Neural progenitor cell (in vitro differentiated cells): ENCODE measurements at regions not wholly inside any gene's neighbourhood (a gene's known extent, or its start where the extent isn't known, plus 50 kb on each side); places are given as distances from the start of the nearest gene placed in this dataset.

Source experiments
- DNase-seq: peaks from one replicate; pipeline ENCODE4 v3.0.0-alpha.2; 2016; ENCODE audit warnings: low spot score
- H2AFZ ChIP-seq: fragments of 200-600 bp; sonication (generic); replicated peaks from 2 replicates; pipeline ENCODE4 v1.6.1; 2016; ENCODE audit warnings: antibody characterized with exemption
- H3F3A ChIP-seq: fragments of 200-600 bp; sonication (generic); 2 replicates; pipeline ENCODE4 v1.6.1; 2016; ENCODE audit warnings: antibody characterized with exemption, low read depth
- H3K27ac ChIP-seq: fragments of 200-600 bp; sonication (generic); 2 replicates; pipeline ENCODE4 v1.5.1; 2016; ENCODE audit warnings: mild to moderate bottlenecking
- H3K27me3 ChIP-seq: fragments of 200-600 bp; sonication (generic); 2 replicates; pipeline ENCODE4 v1.6.1; 2016; ENCODE audit warnings: mild to moderate bottlenecking, moderate library complexity
- H3K36me3 ChIP-seq: fragments of 200-600 bp; sonication (generic); 2 replicates; pipeline ENCODE4 v1.5.1; 2016
- H3K4me1 ChIP-seq: fragments of 200-600 bp; sonication (generic); 2 replicates; pipeline ENCODE4 v1.6.1; 2016; ENCODE audit warnings: mixed run types
- H3K4me2 ChIP-seq: fragments of 200-600 bp; sonication (generic); 2 replicates; pipeline ENCODE4 v1.6.1; 2016
- H3K4me3 ChIP-seq: fragments of 200-600 bp; sonication (generic); 2 replicates; pipeline ENCODE4 v1.5.1; 2016
- H3K79me2 ChIP-seq: fragments of 200-600 bp; sonication (generic); 2 replicates; pipeline ENCODE4 v1.6.1; 2016; ENCODE audit warnings: low read depth
- H3K9ac ChIP-seq: fragments of 200-600 bp; sonication (generic); 2 replicates; pipeline ENCODE4 v1.6.1; 2016
- H3K9me3 ChIP-seq: fragments of 200-600 bp; sonication (generic); 2 replicates; pipeline ENCODE4 v1.5.1; 2016; ENCODE audit warnings: low read depth
- H4K20me1 ChIP-seq: fragments of 200-600 bp; sonication (generic); 2 replicates; pipeline ENCODE4 v1.6.1; 2016; ENCODE audit warnings: low read depth
- H3K27ac Mint-ChIP-seq: 3 replicates; pipeline ENCODE4 v1.8.0; 2021; ENCODE audit warnings: mixed read lengths
- H3K27me3 Mint-ChIP-seq: 2 replicates; pipeline ENCODE4 v1.8.0; 2022; ENCODE audit warnings: low read depth, mild to moderate bottlenecking, inconsistent platforms, moderate library complexity, mixed read lengths; ENCODE audit not compliant: insufficient read depth
- H3K36me3 Mint-ChIP-seq: 3 replicates; pipeline ENCODE4 v1.8.0; 2021; ENCODE audit warnings: mixed read lengths
- H3K4me1 Mint-ChIP-seq: 3 replicates; pipeline ENCODE4 v1.8.0; 2021; ENCODE audit warnings: mixed read lengths
- H3K4me3 Mint-ChIP-seq: 3 replicates; pipeline ENCODE4 v1.8.0; 2021; ENCODE audit warnings: mild to moderate bottlenecking, moderate library complexity, mixed read lengths
- H3K9me3 Mint-ChIP-seq: 3 replicates; pipeline ENCODE4 v1.8.0; 2020; ENCODE audit warnings: mixed read lengths
- EZH2 ChIP-seq: fragments of 200-600 bp; sonication (generic); IDR thresholded peaks from 2 replicates; pipeline ENCODE4 v1.6.1; 2017; ENCODE audit warnings: antibody characterized with exemption, mild to moderate bottlenecking, moderate library complexity
- EZH2phosphoT487 ChIP-seq: fragments of 200-600 bp; sonication (generic); IDR thresholded peaks from 2 replicates; pipeline ENCODE4 v1.6.1; 2017; ENCODE audit warnings: antibody characterized with exemption
- TF ChIP-seq, protein P1 (sequence below): fragments of 200-600 bp; sonication (generic); IDR thresholded peaks from 2 replicates; pipeline ENCODE4 v1.5.1; 2017; ENCODE audit warnings: antibody characterized with exemption, mild to moderate bottlenecking

DNA sequence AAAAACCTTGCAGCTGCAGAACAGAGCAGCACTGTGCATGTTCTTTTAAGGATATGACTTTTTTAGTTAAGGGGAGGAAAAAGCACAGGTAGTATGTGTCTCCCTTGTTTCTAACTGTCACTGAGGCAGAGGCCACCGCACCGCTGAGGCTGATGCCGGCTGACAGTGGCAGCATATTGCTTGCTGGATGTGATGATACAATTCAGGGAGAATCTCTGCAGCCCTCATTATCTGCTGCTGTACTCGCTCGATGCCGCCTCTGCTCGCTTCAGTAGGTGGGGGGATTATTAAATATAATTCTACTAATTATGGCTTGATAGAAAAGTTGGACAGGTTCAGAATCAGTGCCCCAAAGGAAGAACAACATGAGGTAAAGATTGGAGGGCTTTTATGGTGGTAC, 378.8 kb upstream of the NOCT start:
- Histone ChIP-seq H3K4me1 (peaks cover 10% of the 10 kb centered on the region), H2AFZ (no peak overlapping the region), H4K20me1 (no peaks in the 10 kb centered on the region), H3K4me2 (no peak overlapping the region), H3K9me3 (no peaks in the 10 kb centered on the region), H3K27ac (no peak overlapping the region), H3K9ac (no peak overlapping the region), H3K27me3 (no peaks in the 10 kb centered on the region), H3K36me3 (no peaks in the 10 kb centered on the region), H3F3A (no peaks in the 10 kb centered on the region), H3K4me3 (no peak overlapping the region), H3K79me2 (no peaks in the 10 kb centered on the region)
- peaks cover 2% of the 10 kb centered on the region for H3K27me3 Mint-ChIP-seq
- H3K4me3 Mint-ChIP-seq, result no peak overlapping the region
- H3K9me3 Mint-ChIP-seq, result peaks cover 5% of the 10 kb centered on the region
- H3K4me1 Mint-ChIP-seq, result peaks cover 11% of the 10 kb centered on the region
- peaks cover 2% of the 10 kb centered on the region for H3K36me3 Mint-ChIP-seq
- DNase-seq, result no peak
- no peak for TF ChIP-seq EZH2phosphoT487
- TF ChIP-seq, protein P1, sequence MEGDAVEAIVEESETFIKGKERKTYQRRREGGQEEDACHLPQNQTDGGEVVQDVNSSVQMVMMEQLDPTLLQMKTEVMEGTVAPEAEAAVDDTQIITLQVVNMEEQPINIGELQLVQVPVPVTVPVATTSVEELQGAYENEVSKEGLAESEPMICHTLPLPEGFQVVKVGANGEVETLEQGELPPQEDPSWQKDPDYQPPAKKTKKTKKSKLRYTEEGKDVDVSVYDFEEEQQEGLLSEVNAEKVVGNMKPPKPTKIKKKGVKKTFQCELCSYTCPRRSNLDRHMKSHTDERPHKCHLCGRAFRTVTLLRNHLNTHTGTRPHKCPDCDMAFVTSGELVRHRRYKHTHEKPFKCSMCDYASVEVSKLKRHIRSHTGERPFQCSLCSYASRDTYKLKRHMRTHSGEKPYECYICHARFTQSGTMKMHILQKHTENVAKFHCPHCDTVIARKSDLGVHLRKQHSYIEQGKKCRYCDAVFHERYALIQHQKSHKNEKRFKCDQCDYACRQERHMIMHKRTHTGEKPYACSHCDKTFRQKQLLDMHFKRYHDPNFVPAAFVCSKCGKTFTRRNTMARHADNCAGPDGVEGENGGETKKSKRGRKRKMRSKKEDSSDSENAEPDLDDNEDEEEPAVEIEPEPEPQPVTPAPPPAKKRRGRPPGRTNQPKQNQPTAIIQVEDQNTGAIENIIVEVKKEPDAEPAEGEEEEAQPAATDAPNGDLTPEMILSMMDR, result no peak
- TF ChIP-seq EZH2, result no peak
- no peak overlapping the region for H3K27ac Mint-ChIP-seq

DNA sequence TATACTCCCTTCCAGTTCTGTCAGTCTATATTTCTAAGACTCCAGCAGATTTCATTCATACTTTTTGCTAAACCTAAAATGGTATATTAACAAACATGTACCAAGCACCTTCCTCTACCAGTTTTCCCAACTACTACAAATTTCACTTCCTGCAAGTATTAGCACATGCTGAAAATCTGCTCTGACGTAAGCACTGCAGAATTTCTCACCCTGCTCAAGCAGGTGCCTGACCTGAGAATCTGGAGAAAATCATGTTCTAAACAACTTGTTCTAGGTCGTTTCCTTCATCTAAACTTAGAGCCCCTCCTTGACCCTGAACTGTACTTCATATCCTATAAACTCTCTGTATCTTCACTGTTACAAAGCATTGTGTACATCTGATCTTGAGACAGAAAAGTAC, 380.7 kb upstream of the NOCT start:
- Mint-ChIP-seq H3K27ac (no peak overlapping the region), H3K4me3 (no peak overlapping the region), H3K27me3 (peaks cover 3% of the 10 kb centered on the region), H3K36me3 (no peaks in the 10 kb centered on the region), H3K9me3 (peaks cover 3% of the 10 kb centered on the region), H3K4me1 (peaks cover 14% of the 10 kb centered on the region)
- no peak overlapping the region for H2AFZ ChIP-seq
- H4K20me1 ChIP-seq, result no peaks in the 10 kb centered on the region
- DNase-seq, result no peak
- no peaks in the 10 kb centered on the region for H3K79me2 ChIP-seq
- H3K9me3 ChIP-seq, result no peaks in the 10 kb centered on the region
- no peak overlapping the region for H3K4me2 ChIP-seq
- H3K9ac ChIP-seq, result no peak overlapping the region
- no peak overlapping the region for H3K27ac ChIP-seq
- no peak overlapping the region for H3K4me3 ChIP-seq
- H3K36me3 ChIP-seq, result no peaks in the 10 kb centered on the region
- no peaks in the 10 kb centered on the region for H3K27me3 ChIP-seq
- H3F3A ChIP-seq, result no peaks in the 10 kb centered on the region
- H3K4me1 ChIP-seq, result peaks cover 10% of the 10 kb centered on the region
- no peak for TF ChIP-seq EZH2
- TF ChIP-seq EZH2phosphoT487, result no peak
- TF ChIP-seq, protein P1, result no peak

DNA sequence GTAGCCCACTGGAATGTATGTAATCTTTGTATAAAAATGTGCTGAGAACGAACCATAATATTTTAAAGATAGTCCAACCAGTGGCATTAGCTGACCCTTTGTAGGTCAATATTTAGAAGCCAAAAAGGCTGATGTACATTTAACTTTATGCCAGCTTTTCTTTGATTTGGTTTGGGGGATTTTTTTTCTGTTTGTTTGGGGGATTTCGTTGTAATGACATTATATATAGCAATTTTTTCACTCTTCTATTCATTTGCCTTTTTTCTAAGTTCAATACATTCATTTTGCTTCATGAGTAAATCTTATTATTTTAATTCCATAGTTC, 382.0 kb upstream of the NOCT start:
- Histone ChIP-seq H3K36me3 (no peaks in the 10 kb centered on the region), H4K20me1 (no peaks in the 10 kb centered on the region), H3F3A (no peaks in the 10 kb centered on the region), H3K4me2 (no peak overlapping the region), H3K27ac (no peak overlapping the region), H3K9me3 (no peaks in the 10 kb centered on the region), H3K4me3 (no peak overlapping the region), H3K79me2 (no peaks in the 10 kb centered on the region), H3K27me3 (no peaks in the 10 kb centered on the region), H3K4me1 (peaks cover 11% of the 10 kb centered on the region), H2AFZ (no peak overlapping the region), H3K9ac (no peak overlapping the region)
- no peaks in the 10 kb centered on the region for H3K36me3 Mint-ChIP-seq
- H3K4me1 Mint-ChIP-seq, result peaks cover 19% of the 10 kb centered on the region
- no peak overlapping the region for H3K4me3 Mint-ChIP-seq
- TF ChIP-seq EZH2phosphoT487 (no peak), EZH2 (no peak)
- TF ChIP-seq, protein P1, result no peak
- no peak overlapping the region for H3K27ac Mint-ChIP-seq
- no peak for DNase-seq
- H3K27me3 Mint-ChIP-seq, result peaks cover 3% of the 10 kb centered on the region
- H3K9me3 Mint-ChIP-seq, result peaks cover 3% of the 10 kb centered on the region
